ENCODE measurements at regions not wholly inside any gene's neighbourhood (a gene's known extent, or its start where the extent isn't known, plus 50 kb on each side); places are given as distances from the start of the nearest gene placed in this dataset.

- DNase-seq (ENCODE audit: low read depth), result no peak
- in situ Hi-C loops (cut with HindIII; ENCODE audit: low pct_unique_long_range_greater_than_20kb, low sequenced_read_pairs), result no loop called here
Measured at GRCh38 chr5:4330327-4330726, 734.7 kb downstream of the IRX1 start.

GRCh38 chr5:4335078-4335477 is 739.4 kb downstream of the IRX1 start:
- DNase-seq (ENCODE audit: low read depth), result no peak
- in situ Hi-C loops (cut with HindIII; ENCODE audit: low pct_unique_long_range_greater_than_20kb, low sequenced_read_pairs), result no loop called here

- DNase-seq (ENCODE audit: low read depth), result no peak
- in situ Hi-C loops (cut with HindIII; ENCODE audit: low pct_unique_long_range_greater_than_20kb, low sequenced_read_pairs), result no loop called here
Measured at GRCh38 chr5:4337519-4337918, 741.9 kb downstream of the IRX1 start.

DNA sequence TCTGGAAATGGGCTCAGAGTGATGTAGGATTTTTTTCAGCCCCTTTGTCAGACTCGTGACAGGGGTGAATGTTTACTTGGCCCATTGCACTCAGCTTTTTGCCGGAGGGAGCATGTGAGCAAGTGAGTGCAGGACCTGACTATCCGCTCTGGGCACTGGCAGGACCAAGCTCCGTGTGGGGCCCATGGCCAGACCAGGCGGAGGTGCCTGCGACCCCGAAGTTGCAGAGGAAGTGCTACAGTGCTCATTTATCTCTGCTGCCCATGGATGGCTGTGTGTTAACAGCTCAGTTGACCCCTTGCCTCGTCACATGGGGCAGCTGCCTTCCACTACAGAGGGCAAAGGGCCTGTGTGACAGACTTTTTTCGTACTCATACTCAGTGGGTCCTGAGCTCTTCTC is 744.3 kb downstream of the IRX1 start:
- DNase-seq (ENCODE audit: low read depth), result no peak
- in situ Hi-C loops (cut with HindIII; ENCODE audit: low pct_unique_long_range_greater_than_20kb, low sequenced_read_pairs), result no loop called here

GRCh38 chr5:4345850-4346249 is 750.2 kb downstream of the IRX1 start:
- in situ Hi-C loops (cut with HindIII; ENCODE audit: low pct_unique_long_range_greater_than_20kb, low sequenced_read_pairs), result no loop called here
- no peak for DNase-seq (ENCODE audit: low read depth)

- in situ Hi-C loops (cut with HindIII; ENCODE audit: low pct_unique_long_range_greater_than_20kb, low sequenced_read_pairs), result no loop called here
- no peak for DNase-seq (ENCODE audit: low read depth)
Measured at GRCh38 chr5:4348423-4348822, 752.8 kb downstream of the IRX1 start.

- no peak for DNase-seq (ENCODE audit: low read depth)
- in situ Hi-C loops (cut with HindIII; ENCODE audit: low pct_unique_long_range_greater_than_20kb, low sequenced_read_pairs), result no loop called here
Measured at GRCh38 chr5:4348919-4349318, 753.3 kb downstream of the IRX1 start.

DNA sequence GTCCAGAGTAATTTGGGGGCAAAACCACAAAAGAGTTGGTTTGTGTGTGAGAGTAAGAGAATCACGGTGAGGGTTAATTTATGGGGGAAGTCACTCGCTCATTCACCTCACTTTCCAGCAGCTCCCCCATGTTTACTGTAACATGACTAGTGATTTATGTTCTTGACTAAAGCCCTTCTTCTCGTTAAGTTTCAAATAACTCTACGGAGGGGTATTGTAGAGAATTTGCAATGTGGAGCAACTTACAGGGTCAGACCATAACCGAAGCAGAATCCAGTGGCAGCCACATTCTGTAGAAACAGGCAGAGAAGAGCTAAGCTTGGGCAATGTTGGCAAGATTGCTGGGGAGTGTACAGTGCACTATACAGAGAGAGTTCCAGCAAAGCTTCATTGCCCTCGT is 760.6 kb downstream of the IRX1 start:
- DNase-seq (ENCODE audit: low read depth), result no peak
- in situ Hi-C loops (cut with HindIII; ENCODE audit: low pct_unique_long_range_greater_than_20kb, low sequenced_read_pairs), result no loop called here

DNA sequence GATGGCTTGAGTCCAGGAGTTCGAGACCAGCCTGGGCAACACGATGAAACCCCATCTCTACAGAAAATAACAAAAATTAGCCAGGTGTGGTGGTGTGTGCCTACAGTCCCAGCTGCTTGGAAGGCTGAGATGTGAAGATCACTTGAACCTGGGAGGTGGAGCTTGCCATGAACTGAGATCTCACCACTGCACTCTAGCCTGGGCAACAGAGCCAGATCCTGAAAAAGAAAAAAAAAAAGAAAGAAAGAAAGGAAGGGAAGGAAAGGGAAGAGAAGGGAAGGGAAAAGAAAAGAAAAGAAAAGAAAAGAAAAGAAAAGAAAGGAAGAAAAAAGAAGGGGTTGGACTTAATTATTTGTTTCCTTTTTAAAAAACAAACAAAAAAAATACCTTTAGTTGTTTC is 764.2 kb downstream of the IRX1 start:
- no peak for DNase-seq (ENCODE audit: low read depth)
- in situ Hi-C loops (cut with HindIII; ENCODE audit: low pct_unique_long_range_greater_than_20kb, low sequenced_read_pairs), result no loop called here

DNA sequence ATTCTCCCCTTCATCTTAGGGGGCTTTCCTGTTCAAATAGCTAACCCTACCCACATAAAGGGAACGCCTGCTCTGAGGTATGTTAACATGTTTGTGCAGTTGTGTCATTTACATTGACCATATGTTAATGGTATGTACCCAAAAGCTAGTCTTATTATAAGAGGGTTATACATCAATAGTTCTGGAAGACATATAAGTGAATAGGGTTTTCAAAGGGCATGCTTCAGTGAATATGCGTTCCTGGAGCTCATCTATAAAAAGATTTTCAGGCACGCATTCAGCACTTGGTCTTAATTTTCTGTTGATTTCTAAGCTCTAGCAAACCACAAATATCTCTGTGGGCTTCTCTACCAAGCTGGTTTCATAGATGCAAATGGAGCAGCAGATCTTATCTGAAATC is 766.1 kb downstream of the IRX1 start:
- in situ Hi-C loops (cut with HindIII; ENCODE audit: low pct_unique_long_range_greater_than_20kb, low sequenced_read_pairs), result no loop called here
- no peak for DNase-seq (ENCODE audit: low read depth)

GRCh38 chr5:4362411-4362810 is 766.8 kb downstream of the IRX1 start:
- no peak for DNase-seq (ENCODE audit: low read depth)
- in situ Hi-C loops (cut with HindIII; ENCODE audit: low pct_unique_long_range_greater_than_20kb, low sequenced_read_pairs), result no loop called here

- no peak for DNase-seq (ENCODE audit: low read depth)
- in situ Hi-C loops (cut with HindIII; ENCODE audit: low pct_unique_long_range_greater_than_20kb, low sequenced_read_pairs), result no loop called here
Measured at GRCh38 chr5:4363045-4363444, 767.4 kb downstream of the IRX1 start.

GRCh38 chr5:4366628-4367027 is 771.0 kb downstream of the IRX1 start:
- no peak for DNase-seq (ENCODE audit: low read depth)
- in situ Hi-C loops (cut with HindIII; ENCODE audit: low pct_unique_long_range_greater_than_20kb, low sequenced_read_pairs), result no loop called here

DNA sequence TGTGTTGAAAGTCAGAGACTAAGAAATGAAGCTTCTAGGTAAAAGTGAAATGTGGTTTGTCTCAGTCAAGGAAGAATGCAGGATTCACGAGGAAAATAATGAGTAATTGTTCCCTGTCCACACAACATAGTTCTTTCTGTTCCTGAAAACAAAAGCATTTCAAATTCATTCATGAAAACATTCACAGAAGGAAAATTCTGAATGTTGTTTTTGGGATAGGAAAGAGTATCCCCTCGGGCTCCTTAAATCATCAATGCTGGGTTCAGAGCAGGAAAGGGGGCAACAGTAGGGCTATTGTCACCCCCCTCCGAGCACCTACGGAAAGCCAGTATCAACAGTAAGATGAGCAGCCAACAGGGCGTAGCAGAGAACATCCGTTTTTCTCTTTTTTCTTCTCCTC is 769.9 kb upstream of the ADAMTS16 start:
- DNase-seq (ENCODE audit: low read depth), result no peak
- in situ Hi-C loops (cut with HindIII; ENCODE audit: low pct_unique_long_range_greater_than_20kb, low sequenced_read_pairs), result no loop called here

- in situ Hi-C loops (cut with HindIII; ENCODE audit: low pct_unique_long_range_greater_than_20kb, low sequenced_read_pairs), result no loop called here
- DNase-seq (ENCODE audit: low read depth), result no peak
Measured at GRCh38 chr5:4372481-4372880, 767.6 kb upstream of the ADAMTS16 start.

DNA sequence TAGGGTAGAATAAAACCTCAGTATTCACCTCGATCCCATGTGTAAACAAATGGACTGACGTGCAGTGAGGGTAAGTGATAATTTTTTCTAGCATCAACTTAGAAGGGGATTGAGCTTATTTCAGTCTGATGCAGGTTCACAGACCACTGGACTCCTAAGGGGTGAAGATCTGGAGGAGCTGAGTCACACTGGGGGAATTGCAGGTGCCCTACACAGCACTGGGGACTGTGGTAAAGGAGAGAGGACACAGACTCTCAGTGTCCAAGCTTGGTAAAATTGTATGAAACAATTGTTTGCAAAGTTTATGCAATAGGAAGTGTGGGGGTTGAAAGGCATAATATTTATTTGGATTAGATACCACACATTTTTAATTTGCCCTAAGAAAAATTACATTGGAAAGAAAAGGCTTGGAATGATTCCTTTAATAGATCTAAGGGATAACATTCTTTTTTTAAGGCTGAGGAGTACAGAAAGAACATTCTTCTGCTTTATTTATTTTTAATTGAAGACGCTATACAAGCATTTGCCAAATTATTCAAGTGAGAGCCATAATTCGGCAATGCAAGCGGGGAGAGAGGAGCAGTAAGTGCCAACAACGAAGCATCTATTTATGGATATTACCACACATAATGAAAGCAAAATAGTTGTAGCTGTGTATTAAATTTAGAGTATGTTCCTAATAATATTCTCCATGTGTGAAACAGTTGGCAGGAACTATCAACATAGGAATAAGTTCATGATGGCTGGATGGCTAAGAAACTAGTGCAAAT is 766.9 kb upstream of the ADAMTS16 start:
- in situ Hi-C loops (cut with HindIII; ENCODE audit: low pct_unique_long_range_greater_than_20kb, low sequenced_read_pairs), result no loop called here
- DNase-seq (ENCODE audit: low read depth), result no peak

DNA sequence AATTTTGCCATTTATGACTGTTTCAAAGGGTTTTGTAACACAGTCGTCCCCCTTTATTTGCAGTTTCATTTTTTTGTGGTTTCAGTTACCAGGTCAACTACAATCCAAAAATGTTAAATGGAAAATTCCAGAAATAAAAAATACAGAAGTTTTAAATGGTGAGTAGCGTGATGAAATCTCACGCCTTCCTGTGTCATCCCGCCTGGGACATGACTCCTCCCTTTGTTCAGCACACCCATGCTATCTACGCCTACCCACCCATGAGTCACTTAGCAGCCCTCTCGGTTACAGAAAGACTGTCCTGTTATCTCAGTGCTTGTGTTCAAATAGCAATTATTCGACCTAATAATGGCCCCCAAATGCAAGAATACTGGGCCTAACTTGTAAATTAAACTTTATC is 765.3 kb upstream of the ADAMTS16 start:
- in situ Hi-C loops (cut with HindIII; ENCODE audit: low pct_unique_long_range_greater_than_20kb, low sequenced_read_pairs), result no loop called here
- no peak for DNase-seq (ENCODE audit: low read depth)

- in situ Hi-C loops (cut with HindIII; ENCODE audit: low pct_unique_long_range_greater_than_20kb, low sequenced_read_pairs), result no loop called here
- DNase-seq (ENCODE audit: low read depth), result no peak
Measured at GRCh38 chr5:4375640-4376039, 764.5 kb upstream of the ADAMTS16 start.

DNA sequence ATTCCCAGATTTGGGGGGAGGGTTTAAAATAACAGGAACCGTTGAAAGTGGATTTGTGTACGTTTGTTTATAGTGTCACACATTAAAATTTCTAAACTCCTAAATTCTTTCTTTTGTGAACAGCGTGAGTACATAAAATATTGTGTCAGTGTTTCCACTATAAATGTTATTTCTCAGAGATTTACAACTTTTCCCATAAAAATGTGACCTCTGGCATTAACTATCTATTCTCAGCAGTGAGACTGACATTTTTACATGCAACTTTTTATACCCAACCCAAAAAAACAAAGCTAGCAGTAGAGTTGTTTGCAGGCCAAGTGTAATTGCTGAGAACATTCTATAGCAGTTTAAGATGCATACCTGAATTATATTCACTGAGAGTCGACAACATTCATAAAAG is 757.0 kb upstream of the ADAMTS16 start:
- no peak for DNase-seq (ENCODE audit: low read depth)
- in situ Hi-C loops (cut with HindIII; ENCODE audit: low pct_unique_long_range_greater_than_20kb, low sequenced_read_pairs), result no loop called here

DNA sequence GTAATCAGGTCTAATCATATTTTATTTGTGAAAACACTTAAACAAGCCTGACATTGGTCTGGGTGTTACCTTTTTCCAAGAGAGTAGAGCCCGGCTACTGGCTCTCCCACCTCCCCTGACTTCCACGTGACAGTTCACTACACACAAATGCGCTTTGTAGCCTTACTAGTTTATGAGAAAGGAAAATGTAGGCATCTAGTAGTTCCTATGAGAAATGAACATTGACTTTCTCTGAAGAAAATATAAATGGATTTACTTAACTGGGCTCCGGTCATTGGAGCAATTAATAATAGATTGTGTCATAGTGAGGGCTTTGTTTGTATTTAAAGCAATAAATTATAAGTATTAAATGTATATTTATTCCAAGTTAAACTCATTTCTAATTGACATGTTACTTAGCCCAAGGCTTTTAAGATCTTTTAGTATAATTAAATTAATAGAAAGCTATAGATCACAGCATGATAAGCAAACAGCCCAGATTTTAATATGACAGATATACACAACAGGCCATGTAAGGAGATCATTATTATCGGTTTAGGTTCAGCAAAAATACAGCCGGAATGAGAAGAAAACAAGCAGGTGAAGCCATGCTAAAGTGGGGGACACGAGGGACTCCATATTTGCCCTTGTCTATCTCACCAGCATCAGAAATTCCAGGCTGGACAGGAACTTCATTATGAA is 756.5 kb upstream of the ADAMTS16 start:
- no peak for DNase-seq (ENCODE audit: low read depth)
- in situ Hi-C loops (cut with HindIII; ENCODE audit: low pct_unique_long_range_greater_than_20kb, low sequenced_read_pairs), result no loop called here
